ENCODE measurements at regions not wholly inside any gene's neighbourhood (a gene's known extent, or its start where the extent isn't known, plus 50 kb on each side); places are given as distances from the start of the nearest gene placed in this dataset.

GRCh38 chr2:57479981-57480380 is 566.6 kb upstream of the VRK2 start:
- TF ChIP-seq CTCF (conservative IDR thresholded peaks at IDR 0.05) (no peak), EZH2 (IDR thresholded peaks at IDR 0.05; ENCODE audit: low read depth) (no peak)

Data from PC-9 (cell line).